GM12878 (cell line): ENCODE measurements at regions not wholly inside any gene's neighbourhood (a gene's known extent, or its start where the extent isn't known, plus 50 kb on each side); places are given as distances from the start of the nearest gene placed in this dataset.

ENCODE experiments used
- ATAC-seq: fragments of 200-7000 bp; cut with Tn5 transposase; 3 replicates; pipeline ENCODE4 v1.9.1; 2020; ENCODE audit warnings: mild to moderate bottlenecking, moderate library complexity
- BruUV-seq: library from RNA; stranded (reverse); fragments of 400-500 nt; replicated peaks from 2 replicates; lab custom pipeline; 2021; lab: Mats Ljungman, UMichigan
- CTCF ChIA-PET: fragments of 300-600 bp; sonication (Branson Sonifier 250); formaldehyde crosslinking; extraction: SDS; loops from one replicate; lab custom pipeline; 2021; ENCODE audit warnings: inconsistent platforms; lab: Yijun Ruan, JAX
- POLR2A ChIA-PET: fragments of 350-600 bp; formaldehyde crosslinking; extraction: SDS; loops from one replicate; lab custom pipeline; 2021; ENCODE audit warnings: inconsistent platforms; lab: Charles Lee
- RAD21 ChIA-PET: fragments of 300-600 bp; sonication (Branson Sonifier 250); formaldehyde crosslinking; loops from one replicate; lab custom pipeline; 2023; ENCODE audit warnings: antibody characterized with exemption; ENCODE audit not compliant: unreplicated experiment; lab: Charles Lee
- SMC1A ChIA-PET: fragments of 300-600 bp; sonication (Branson Sonifier 250); formaldehyde crosslinking; loops from one replicate; lab custom pipeline; 2023; ENCODE audit not compliant: unreplicated experiment, uncharacterized antibody; lab: Charles Lee
- DNase-seq: peaks from one replicate; pipeline ENCODE4 v3.0.0-alpha.2; 2011; ENCODE audit warnings: low read depth, low spot score
- FAIRE-seq: peaks from 3 replicates; lab custom pipeline; 2011; peaks lifted over from hg19 to GRCh38; lab: Jason Lieb, UNC
- H2AFZ ChIP-seq: 2 replicates; pipeline ENCODE4 v1.6.0; 2011; ENCODE audit warnings: low read depth, low read length, control low read depth; ENCODE audit not compliant: control insufficient read depth
- H3K27ac ChIP-seq: 2 replicates; pipeline ENCODE4 v1.5.1; 2011; ENCODE audit warnings: control low read depth; ENCODE audit not compliant: control insufficient read depth, insufficient read depth
- H3K27me3 ChIP-seq, 2 experiments: replicated peaks in 1 of 2; 2 replicates each; pipeline versions ENCODE4 v1.6.0 to v1.6.1; 2011; ENCODE audit warnings: low read length in 1 of 2; ENCODE audit not compliant: control insufficient read depth in 2 of 2, insufficient read depth in 2 of 2
- H3K36me3 ChIP-seq, 2 experiments: 2 replicates each; pipeline ENCODE4 v1.5.1; 2011; ENCODE audit warnings: low read length in 1 of 2; ENCODE audit not compliant: control insufficient read depth in 2 of 2, insufficient read depth in 2 of 2
- H3K4me1 ChIP-seq: 2 replicates; pipeline ENCODE4 v1.6.1; 2011; ENCODE audit warnings: mild to moderate bottlenecking, low read length, moderate library complexity, mixed read lengths; ENCODE audit not compliant: control insufficient read depth, insufficient read depth
- H3K4me2 ChIP-seq: 2 replicates; pipeline ENCODE4 v1.6.0; 2011; ENCODE audit warnings: control low read depth; ENCODE audit not compliant: control insufficient read depth, insufficient read depth
- H3K4me3 ChIP-seq: fragments of 200-600 bp; sonication (generic); 2 replicates; pipeline ENCODE4 v1.5.1; 2016
- H3K79me2 ChIP-seq: 2 replicates; pipeline ENCODE4 v1.6.0; 2011; ENCODE audit warnings: low read length; ENCODE audit not compliant: control insufficient read depth, insufficient read depth
- H3K9ac ChIP-seq: 2 replicates; pipeline ENCODE4 v1.8.0; 2011; ENCODE audit warnings: low read length, control low read depth, mixed read lengths; ENCODE audit not compliant: control insufficient read depth, insufficient read depth
- H3K9me3 ChIP-seq: replicated peaks from 3 replicates; pipeline ENCODE4 v1.5.1; 2011; ENCODE audit warnings: mild to moderate bottlenecking, low read length; ENCODE audit not compliant: control insufficient read depth, insufficient read depth
- H4K20me1 ChIP-seq: 2 replicates; pipeline ENCODE4 v1.6.0; 2011; ENCODE audit not compliant: control insufficient read depth, insufficient read depth
- BCL11A ChIP-seq: IDR thresholded peaks from 2 replicates; pipeline ENCODE4 v1.6.1; 2011; ENCODE audit warnings: low read depth, low read length
- EZH2 ChIP-seq: IDR thresholded peaks from 2 replicates; pipeline ENCODE4 v1.6.1; 2012; ENCODE audit warnings: low read depth, mild to moderate bottlenecking, control low read depth, inconsistent platforms, low read length, borderline replicate concordance; ENCODE audit not compliant: control insufficient read depth
- MEF2A ChIP-seq: IDR thresholded peaks from 2 replicates; pipeline ENCODE4 v1.6.1; 2011; ENCODE audit warnings: low read depth, mild to moderate bottlenecking, low read length, moderate library complexity; ENCODE audit not compliant: insufficient read depth
- MEF2B ChIP-seq: fragments of 450-650 bp; IDR thresholded peaks from 2 replicates; pipeline ENCODE4 v1.6.1; 2018; ENCODE audit warnings: mild to moderate bottlenecking, moderate library complexity; ENCODE audit not compliant: partially characterized antibody, poor library complexity, severe bottlenecking
- MYB ChIP-seq: fragments of 150-350 bp; IDR thresholded peaks from 2 replicates; pipeline ENCODE4 v1.6.1; 2014; ENCODE audit warnings: mild to moderate bottlenecking, low read depth, low read length, borderline replicate concordance
- NR2C1 ChIP-seq: fragments of 450-650 bp; IDR thresholded peaks from 2 replicates; pipeline ENCODE4 v1.6.1; 2017; ENCODE audit warnings: antibody characterized with exemption, mild to moderate bottlenecking, moderate library complexity
- SRF ChIP-seq, 2 experiments: IDR thresholded peaks; 2 replicates each; pipeline ENCODE4 v1.6.1; 2011; ENCODE audit warnings: low read depth in 2 of 2, low read length in 2 of 2, mild to moderate bottlenecking in 1 of 2, moderate library complexity in 1 of 2
- YBX1 ChIP-seq: fragments of 450-650 bp; IDR thresholded peaks from 2 replicates; pipeline ENCODE4 v1.6.1; 2016; ENCODE audit warnings: antibody characterized with exemption
- WGBS: methylation state at CpG from one replicate; pipeline ENCODE4 v1.1.6; 2016; ENCODE audit warnings: low lambda C conversion rate; ENCODE audit not compliant: insufficient replicate concordance, insufficient coverage; ENCODE audit errors: missing lambda C conversion rate; 5-methylcytosine and 5-hydroxymethylcytosine counted together
- in situ Hi-C: fragments of 300-500 bp; cut with MboI; formaldehyde crosslinking; loops from 9 replicates; pipeline ENCODE4 v1.14.3; 2018; ENCODE audit warnings: mixed read lengths
- intact Hi-C: fragments of 100-400 bp; cut with micrococcal nuclease; formaldehyde crosslinking; loops from one replicate; pipeline ENCODE4 v1.14.2; 2022; ENCODE audit not compliant: unreplicated experiment
- TF ChIP-seq, protein P1 (sequence below): IDR thresholded peaks from 2 replicates; pipeline ENCODE4 v1.6.1; 2012; ENCODE audit warnings: low read length, inconsistent platforms
- TF ChIP-seq, protein P2 (sequence below): fragments of 450-650 bp; formaldehyde crosslinking; IDR thresholded peaks from 2 replicates; pipeline ENCODE4 v1.5.0; 2022; ENCODE audit warnings: mild to moderate bottlenecking, missing genetic modification characterization
- TF ChIP-seq, protein P3 (sequence below): fragments of 450-650 bp; IDR thresholded peaks from 2 replicates; pipeline ENCODE4 v1.6.1; 2017; ENCODE audit warnings: mild to moderate bottlenecking, low read depth, inconsistent platforms; ENCODE audit not compliant: poor library complexity, severe bottlenecking
- TF ChIP-seq, protein P4 (sequence below): fragments of 450-650 bp; IDR thresholded peaks from 2 replicates; pipeline ENCODE4 v1.6.1; 2017; ENCODE audit warnings: mild to moderate bottlenecking, moderate library complexity

DNA sequence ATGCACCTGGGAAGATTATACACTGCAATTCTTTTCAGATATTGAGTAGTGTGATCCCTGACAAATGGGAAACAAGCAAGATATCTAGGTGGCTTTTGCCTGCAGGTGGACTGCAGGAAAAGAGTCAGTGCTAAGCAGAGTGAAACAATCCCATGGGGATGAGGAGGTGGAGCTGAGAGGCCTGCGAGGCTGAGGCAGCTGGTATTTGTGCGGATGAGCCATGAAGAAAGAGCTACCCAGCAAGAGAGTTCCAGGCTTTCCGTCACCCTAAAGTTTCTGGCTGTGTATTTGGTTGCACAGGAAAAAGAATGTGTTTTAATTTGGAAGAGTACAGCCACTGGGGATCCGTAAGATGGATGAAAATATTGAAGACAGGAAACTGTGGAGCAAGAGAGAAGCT lies 714.1 kb upstream of the COBL start:
- Histone ChIP-seq H3K27ac (no peak overlapping the region), H3K79me2 (no peaks in the 10 kb centered on the region), H3K4me2 (no peak overlapping the region), H4K20me1 (no peaks in the 10 kb centered on the region), H3K4me1 (no peaks in the 10 kb centered on the region), H3K9me3 (no peaks in the 10 kb centered on the region), H3K36me3 (no peaks in the 10 kb centered on the region), H3K4me3 (no peak overlapping the region), H3K9ac (no peak overlapping the region), H2AFZ (no peak overlapping the region), H3K27me3 (no peaks in the 10 kb centered on the region)
- ATAC-seq (no peak), DNase-seq (no peak), FAIRE-seq (no peak)
- in situ Hi-C loops, result no loop called here
- WGBS, result 33% methylated on average over 4 of the region's 4 CpGs
- ChIA-PET RAD21 (no interaction called here), SMC1A (no interaction called here), POLR2A (no interaction called here), CTCF (no interaction called here)
- no TSS peak for BruUV-seq
- intact Hi-C loops, result no loop called here
- TF ChIP-seq, protein P1, sequence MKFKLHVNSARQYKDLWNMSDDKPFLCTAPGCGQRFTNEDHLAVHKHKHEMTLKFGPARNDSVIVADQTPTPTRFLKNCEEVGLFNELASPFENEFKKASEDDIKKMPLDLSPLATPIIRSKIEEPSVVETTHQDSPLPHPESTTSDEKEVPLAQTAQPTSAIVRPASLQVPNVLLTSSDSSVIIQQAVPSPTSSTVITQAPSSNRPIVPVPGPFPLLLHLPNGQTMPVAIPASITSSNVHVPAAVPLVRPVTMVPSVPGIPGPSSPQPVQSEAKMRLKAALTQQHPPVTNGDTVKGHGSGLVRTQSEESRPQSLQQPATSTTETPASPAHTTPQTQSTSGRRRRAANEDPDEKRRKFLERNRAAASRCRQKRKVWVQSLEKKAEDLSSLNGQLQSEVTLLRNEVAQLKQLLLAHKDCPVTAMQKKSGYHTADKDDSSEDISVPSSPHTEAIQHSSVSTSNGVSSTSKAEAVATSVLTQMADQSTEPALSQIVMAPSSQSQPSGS, result no peak
- TF ChIP-seq, protein P2, sequence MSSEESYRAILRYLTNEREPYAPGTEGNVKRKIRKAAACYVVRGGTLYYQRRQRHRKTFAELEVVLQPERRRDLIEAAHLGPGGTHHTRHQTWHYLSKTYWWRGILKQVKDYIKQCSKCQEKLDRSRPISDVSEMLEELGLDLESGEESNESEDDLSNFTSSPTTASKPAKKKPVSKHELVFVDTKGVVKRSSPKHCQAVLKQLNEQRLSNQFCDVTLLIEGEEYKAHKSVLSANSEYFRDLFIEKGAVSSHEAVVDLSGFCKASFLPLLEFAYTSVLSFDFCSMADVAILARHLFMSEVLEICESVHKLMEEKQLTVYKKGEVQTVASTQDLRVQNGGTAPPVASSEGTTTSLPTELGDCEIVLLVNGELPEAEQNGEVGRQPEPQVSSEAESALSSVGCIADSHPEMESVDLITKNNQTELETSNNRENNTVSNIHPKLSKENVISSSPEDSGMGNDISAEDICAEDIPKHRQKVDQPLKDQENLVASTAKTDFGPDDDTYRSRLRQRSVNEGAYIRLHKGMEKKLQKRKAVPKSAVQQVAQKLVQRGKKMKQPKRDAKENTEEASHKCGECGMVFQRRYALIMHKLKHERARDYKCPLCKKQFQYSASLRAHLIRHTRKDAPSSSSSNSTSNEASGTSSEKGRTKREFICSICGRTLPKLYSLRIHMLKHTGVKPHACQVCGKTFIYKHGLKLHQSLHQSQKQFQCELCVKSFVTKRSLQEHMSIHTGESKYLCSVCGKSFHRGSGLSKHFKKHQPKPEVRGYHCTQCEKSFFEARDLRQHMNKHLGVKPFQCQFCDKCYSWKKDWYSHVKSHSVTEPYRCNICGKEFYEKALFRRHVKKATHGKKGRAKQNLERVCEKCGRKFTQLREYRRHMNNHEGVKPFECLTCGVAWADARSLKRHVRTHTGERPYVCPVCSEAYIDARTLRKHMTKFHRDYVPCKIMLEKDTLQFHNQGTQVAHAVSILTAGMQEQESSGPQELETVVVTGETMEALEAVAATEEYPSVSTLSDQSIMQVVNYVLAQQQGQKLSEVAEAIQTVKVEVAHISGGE (CRISPR knock-in tag), result no peak
- TF ChIP-seq MEF2A, result no peak
- TF ChIP-seq MYB, result no peak
- no peak for TF ChIP-seq SRF (IDR thresholded peaks at IDR 0.05; ENCODE audit: low read depth in 2 of 2, low read length in 2 of 2)
- no peak for TF ChIP-seq MEF2B
- no peak for TF ChIP-seq YBX1
- no peak for TF ChIP-seq BCL11A
- no peak for TF ChIP-seq NR2C1
- TF ChIP-seq EZH2, result no peak
- TF ChIP-seq, protein P3, sequence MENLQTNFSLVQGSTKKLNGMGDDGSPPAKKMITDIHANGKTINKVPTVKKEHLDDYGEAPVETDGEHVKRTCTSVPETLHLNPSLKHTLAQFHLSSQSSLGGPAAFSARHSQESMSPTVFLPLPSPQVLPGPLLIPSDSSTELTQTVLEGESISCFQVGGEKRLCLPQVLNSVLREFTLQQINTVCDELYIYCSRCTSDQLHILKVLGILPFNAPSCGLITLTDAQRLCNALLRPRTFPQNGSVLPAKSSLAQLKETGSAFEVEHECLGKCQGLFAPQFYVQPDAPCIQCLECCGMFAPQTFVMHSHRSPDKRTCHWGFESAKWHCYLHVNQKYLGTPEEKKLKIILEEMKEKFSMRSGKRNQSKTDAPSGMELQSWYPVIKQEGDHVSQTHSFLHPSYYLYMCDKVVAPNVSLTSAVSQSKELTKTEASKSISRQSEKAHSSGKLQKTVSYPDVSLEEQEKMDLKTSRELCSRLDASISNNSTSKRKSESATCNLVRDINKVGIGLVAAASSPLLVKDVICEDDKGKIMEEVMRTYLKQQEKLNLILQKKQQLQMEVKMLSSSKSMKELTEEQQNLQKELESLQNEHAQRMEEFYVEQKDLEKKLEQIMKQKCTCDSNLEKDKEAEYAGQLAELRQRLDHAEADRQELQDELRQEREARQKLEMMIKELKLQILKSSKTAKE, result no peak
- TF ChIP-seq, protein P4, sequence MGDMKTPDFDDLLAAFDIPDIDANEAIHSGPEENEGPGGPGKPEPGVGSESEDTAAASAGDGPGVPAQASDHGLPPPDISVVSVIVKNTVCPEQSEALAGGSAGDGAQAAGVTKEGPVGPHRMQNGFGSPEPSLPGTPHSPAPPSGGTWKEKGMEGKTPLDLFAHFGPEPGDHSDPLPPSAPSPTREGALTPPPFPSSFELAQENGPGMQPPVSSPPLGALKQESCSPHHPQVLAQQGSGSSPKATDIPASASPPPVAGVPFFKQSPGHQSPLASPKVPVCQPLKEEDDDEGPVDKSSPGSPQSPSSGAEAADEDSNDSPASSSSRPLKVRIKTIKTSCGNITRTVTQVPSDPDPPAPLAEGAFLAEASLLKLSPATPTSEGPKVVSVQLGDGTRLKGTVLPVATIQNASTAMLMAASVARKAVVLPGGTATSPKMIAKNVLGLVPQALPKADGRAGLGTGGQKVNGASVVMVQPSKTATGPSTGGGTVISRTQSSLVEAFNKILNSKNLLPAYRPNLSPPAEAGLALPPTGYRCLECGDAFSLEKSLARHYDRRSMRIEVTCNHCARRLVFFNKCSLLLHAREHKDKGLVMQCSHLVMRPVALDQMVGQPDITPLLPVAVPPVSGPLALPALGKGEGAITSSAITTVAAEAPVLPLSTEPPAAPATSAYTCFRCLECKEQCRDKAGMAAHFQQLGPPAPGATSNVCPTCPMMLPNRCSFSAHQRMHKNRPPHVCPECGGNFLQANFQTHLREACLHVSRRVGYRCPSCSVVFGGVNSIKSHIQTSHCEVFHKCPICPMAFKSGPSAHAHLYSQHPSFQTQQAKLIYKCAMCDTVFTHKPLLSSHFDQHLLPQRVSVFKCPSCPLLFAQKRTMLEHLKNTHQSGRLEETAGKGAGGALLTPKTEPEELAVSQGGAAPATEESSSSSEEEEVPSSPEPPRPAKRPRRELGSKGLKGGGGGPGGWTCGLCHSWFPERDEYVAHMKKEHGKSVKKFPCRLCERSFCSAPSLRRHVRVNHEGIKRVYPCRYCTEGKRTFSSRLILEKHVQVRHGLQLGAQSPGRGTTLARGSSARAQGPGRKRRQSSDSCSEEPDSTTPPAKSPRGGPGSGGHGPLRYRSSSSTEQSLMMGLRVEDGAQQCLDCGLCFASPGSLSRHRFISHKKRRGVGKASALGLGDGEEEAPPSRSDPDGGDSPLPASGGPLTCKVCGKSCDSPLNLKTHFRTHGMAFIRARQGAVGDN, result no peak
